HG02642 (cell line): ENCODE measurements at regions not wholly inside any gene's neighbourhood (a gene's known extent, or its start where the extent isn't known, plus 50 kb on each side); places are given as distances from the start of the nearest gene placed in this dataset.

Experiments
- ATAC-seq: cut with Tn5 transposase; IDR thresholded peaks from one replicate; pipeline ENCODE4 v1.9.1; 2021; ENCODE audit warnings: mild to moderate bottlenecking; ENCODE audit not compliant: unreplicated experiment, poor library complexity

- no peak for ATAC-seq
These were observed 179.3 kb upstream of the GEMIN8 start for GRCh38 chrX:14209034-14209433.

DNA sequence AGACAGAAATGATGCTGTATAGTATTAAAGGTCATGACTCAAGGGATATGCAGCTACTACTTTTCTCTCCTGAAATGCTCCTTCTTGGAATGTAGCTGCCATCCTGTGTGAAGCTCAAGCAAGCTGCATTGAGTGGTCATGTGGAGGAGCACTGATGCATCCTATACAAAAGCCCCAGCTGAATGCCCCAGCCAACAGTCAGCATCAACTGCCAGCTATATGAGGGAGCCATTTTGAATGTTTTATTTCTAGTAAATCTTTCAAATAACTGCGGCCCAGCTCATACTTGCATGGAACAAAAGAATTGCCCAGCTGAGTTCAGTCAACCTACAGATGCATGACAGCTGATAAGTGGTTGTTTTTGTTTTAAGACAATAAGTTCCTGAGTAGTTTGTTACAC lies 165.0 kb upstream of the GEMIN8 start:
- ATAC-seq = no peak

DNA sequence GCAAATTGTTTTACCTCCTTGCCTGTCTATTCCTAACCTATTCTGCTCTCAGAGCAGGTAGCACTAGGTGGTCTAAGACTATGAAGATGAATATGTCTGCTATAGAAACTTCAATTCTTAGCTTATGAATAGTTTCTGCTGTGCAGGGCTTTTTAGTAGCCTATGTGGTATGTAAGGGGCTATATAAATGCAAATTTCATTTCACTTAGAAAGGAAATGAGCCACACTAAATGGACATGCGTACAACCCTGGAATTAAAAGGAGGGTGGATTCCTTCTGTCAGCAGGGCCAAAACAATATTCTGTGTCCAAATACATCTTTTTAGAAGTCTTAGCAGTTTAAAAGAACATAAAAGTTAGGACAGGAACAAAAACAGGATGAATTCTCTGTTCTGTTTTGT lies 163.9 kb upstream of the GEMIN8 start:
- no peak for ATAC-seq

DNA sequence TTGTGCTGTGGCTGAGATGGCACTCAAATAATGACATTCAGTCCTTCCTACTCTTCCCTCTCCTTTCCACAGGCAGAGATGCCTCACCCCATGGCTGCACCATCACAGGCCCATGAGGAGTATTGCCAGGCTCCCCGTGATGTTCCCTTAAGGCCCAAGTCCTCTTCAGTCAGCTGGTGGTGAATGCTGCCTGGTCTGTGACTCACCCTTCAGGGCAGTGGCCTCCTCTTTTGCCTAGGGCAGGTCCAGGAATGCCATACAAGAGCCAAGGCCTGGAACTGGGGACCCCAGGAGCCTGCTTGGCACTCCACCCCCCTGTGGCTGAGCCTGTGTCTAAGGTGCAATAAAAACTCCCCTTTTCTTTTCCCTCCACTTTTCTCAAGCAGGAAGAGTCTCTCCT lies 144.2 kb upstream of the GEMIN8 start:
- no peak for ATAC-seq

DNA sequence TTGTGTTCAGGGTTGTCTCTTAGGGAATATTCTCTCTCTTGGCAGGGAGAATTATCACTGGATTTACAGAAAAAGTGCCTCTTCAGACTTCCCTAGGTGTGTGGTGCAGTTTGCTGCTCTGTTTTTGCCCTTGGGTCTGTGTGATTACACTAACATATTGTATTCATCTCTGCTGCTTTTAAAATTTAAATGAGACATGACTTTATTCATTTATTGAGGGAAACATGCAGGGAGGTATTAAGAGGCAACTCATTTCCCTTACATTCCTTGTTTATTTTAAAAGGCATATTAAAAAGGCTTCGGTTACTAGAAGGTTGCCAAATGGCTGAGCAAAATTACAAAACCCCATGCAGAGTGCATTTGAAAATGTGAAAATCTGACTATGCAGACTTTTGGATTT lies 135.1 kb upstream of the GEMIN8 start:
- no peak for ATAC-seq

- no peak for ATAC-seq
These were observed 95.8 kb upstream of the GEMIN8 start for GRCh38 chrX:14125462-14125861.

DNA sequence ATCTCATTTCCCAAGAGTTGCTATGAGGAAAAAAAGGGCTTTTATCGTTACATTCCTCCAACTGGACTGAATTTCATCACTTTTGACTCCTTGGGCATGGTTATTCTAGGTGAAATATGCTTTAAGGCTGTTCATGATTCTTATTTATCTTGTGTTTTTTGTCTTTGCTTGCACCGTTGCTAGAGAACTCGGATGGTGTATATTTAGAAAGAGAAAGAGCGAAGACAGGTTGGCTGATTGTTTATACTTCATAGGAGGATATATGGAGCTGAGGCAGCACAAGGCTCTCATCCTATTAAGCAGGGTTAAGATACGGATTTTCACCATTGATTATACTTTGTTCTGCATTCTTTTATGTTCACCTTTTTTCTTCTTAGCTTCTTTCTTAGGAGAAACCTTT lies 94.9 kb upstream of the GEMIN8 start:
- no peak for ATAC-seq

- peak; percentile 71 for ATAC-seq
These were observed 66.0 kb upstream of the GEMIN8 start for GRCh38 chrX:14095702-14096101.

DNA sequence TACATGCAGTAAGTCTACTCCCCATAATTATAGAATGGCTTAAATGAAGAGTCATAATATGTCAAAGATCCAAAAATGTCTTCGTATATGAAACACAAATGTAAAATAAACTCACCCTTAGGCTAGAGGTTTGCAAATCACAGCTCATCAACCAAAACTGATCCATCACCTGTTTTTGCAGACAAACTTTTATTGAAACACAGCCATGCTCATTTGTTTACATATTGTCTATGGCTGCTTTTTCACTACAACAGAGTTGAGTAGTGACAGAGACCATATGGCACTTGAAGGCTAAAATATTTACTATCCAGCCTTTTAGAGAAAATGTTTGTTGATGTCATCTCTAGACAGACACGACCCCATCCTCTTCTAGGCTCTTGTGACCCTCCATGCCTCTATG lies 64.5 kb upstream of the GEMIN8 start:
- no peak for ATAC-seq

- ATAC-seq = no peak
These were observed 54.8 kb upstream of the GEMIN8 start for GRCh38 chrX:14084466-14084865.

GRCh38 chrX:14083783-14084182 lies 54.1 kb upstream of the GEMIN8 start:
- no peak for ATAC-seq

- no peak for ATAC-seq
These were observed 50.3 kb upstream of the GEMIN8 start for GRCh38 chrX:14079891-14080430.
